Neuronal stem cell (in vitro differentiated cells): ENCODE measurements at regions not wholly inside any gene's neighbourhood (a gene's known extent, or its start where the extent isn't known, plus 50 kb on each side); places are given as distances from the start of the nearest gene placed in this dataset.

ENCODE experiments used
- DNase-seq: peaks from one replicate; pipeline ENCODE4 v3.0.0-alpha.2; 2013; ENCODE audit warnings: low spot score
- H2AFZ ChIP-seq: one replicate; pipeline ENCODE4 v1.6.1; 2013; ENCODE audit warnings: mild to moderate bottlenecking, low read length, inconsistent platforms
- H2AK5ac ChIP-seq: 2 replicates; pipeline ENCODE4 v1.6.1; 2013; ENCODE audit warnings: low read depth, mild to moderate bottlenecking, inconsistent platforms, low read length, moderate library complexity, mixed read lengths
- H2BK120ac ChIP-seq: 2 replicates; pipeline ENCODE4 v1.6.1; 2013; ENCODE audit warnings: low read depth, mild to moderate bottlenecking, inconsistent platforms, low read length, moderate library complexity, mixed read lengths
- H2BK12ac ChIP-seq: one replicate; pipeline ENCODE4 v1.6.1; 2013; ENCODE audit warnings: low read length, inconsistent platforms
- H2BK15ac ChIP-seq: 2 replicates; pipeline ENCODE4 v1.6.1; 2013; ENCODE audit warnings: mild to moderate bottlenecking, low read length, inconsistent platforms, mixed read lengths
- H2BK5ac ChIP-seq: one replicate; pipeline ENCODE4 v1.6.1; 2013; ENCODE audit warnings: inconsistent platforms, mild to moderate bottlenecking, low read length, moderate library complexity
- H3K14ac ChIP-seq: one replicate; pipeline ENCODE4 v1.6.1; 2013; ENCODE audit warnings: low read length, inconsistent platforms
- H3K18ac ChIP-seq: 2 replicates; pipeline ENCODE4 v1.6.1; 2013; ENCODE audit warnings: low read length, inconsistent platforms
- H3K23ac ChIP-seq: 2 replicates; pipeline ENCODE4 v1.6.1; 2013; ENCODE audit warnings: low read depth, mild to moderate bottlenecking, mixed read lengths, low read length, inconsistent platforms; ENCODE audit not compliant: poor library complexity
- H3K27ac ChIP-seq: replicated peaks from 3 replicates; pipeline ENCODE4 v1.5.1; 2013; ENCODE audit warnings: low read length, inconsistent platforms
- H3K27me3 ChIP-seq, 3 experiments: 2 replicates each; pipeline ENCODE4 v1.6.1; 2013; ENCODE audit warnings: low read length in 3 of 3, mild to moderate bottlenecking in 2 of 3, inconsistent platforms in 1 of 3, low read depth in 1 of 3, mixed read lengths in 1 of 3, moderate library complexity in 1 of 3; ENCODE audit not compliant: control insufficient read depth in 3 of 3, insufficient read depth in 3 of 3
- H3K36me3 ChIP-seq, 2 donors: replicated peaks in 1 of 2; 2 replicates each; pipeline ENCODE4 v1.6.1; 2013; ENCODE audit warnings: low read length in 2 of 2; ENCODE audit not compliant: control insufficient read depth in 2 of 2, insufficient read depth in 2 of 2
- H3K4ac ChIP-seq: 2 replicates; pipeline ENCODE4 v1.6.1; 2013; ENCODE audit warnings: inconsistent platforms, mild to moderate bottlenecking, low read length, moderate library complexity
- H3K4me1 ChIP-seq, 2 donors: 1 replicate in 1 of 2; 2 replicates in 1 of 2; pipeline ENCODE4 v1.6.1; 2013; ENCODE audit warnings: low read length in 2 of 2, low read depth in 1 of 2; ENCODE audit not compliant: control insufficient read depth in 2 of 2, insufficient read depth in 1 of 2
- H3K4me2 ChIP-seq: one replicate; pipeline ENCODE4 v1.6.1; 2013; ENCODE audit warnings: mild to moderate bottlenecking, low read length, inconsistent platforms; ENCODE audit not compliant: insufficient read depth, poor library complexity, severe bottlenecking
- H3K4me3 ChIP-seq, 2 donors: 2 replicates each; pipeline ENCODE4 v1.5.1; 2013; ENCODE audit warnings: low read length in 2 of 2, mild to moderate bottlenecking in 2 of 2, inconsistent platforms in 1 of 2, moderate library complexity in 1 of 2
- H3K79me1 ChIP-seq: one replicate; pipeline ENCODE4 v1.6.1; 2013; ENCODE audit warnings: low read depth, mild to moderate bottlenecking, inconsistent platforms, low read length, moderate library complexity
- H3K9ac ChIP-seq: one replicate; pipeline ENCODE4 v1.6.1; 2013; ENCODE audit warnings: mild to moderate bottlenecking, low read depth, low read length, inconsistent platforms; ENCODE audit not compliant: poor library complexity
- H3K9me3 ChIP-seq, 2 donors: replicated peaks in 1 of 2; 2 replicates each; pipeline versions ENCODE3 to v1.6.1; 2013; ENCODE audit warnings: low read length in 2 of 2, mild to moderate bottlenecking in 2 of 2, inconsistent platforms in 1 of 2, low read depth in 1 of 2, mixed read lengths in 1 of 2, moderate library complexity in 1 of 2; ENCODE audit not compliant: control insufficient read depth in 2 of 2, insufficient read depth in 1 of 2
- H4K8ac ChIP-seq: one replicate; pipeline ENCODE4 v1.6.1; 2013; ENCODE audit warnings: low read depth, mild to moderate bottlenecking, inconsistent platforms, low read length, moderate library complexity
- H4K91ac ChIP-seq: one replicate; pipeline ENCODE4 v1.6.1; 2013; ENCODE audit warnings: low read length, low read depth, mild to moderate bottlenecking, inconsistent platforms; ENCODE audit not compliant: poor library complexity
- WGBS, 2 donors: extraction: QIAGEN DNeasy Blood & Tissue Kit; methylation state at CpG; one replicate each; pipeline ENCODE4 v1.1.7; 2013; ENCODE audit warnings: missing lambda C conversion rate in 2 of 2, mixed read lengths in 1 of 2; ENCODE audit not compliant: insufficient read length in 2 of 2, insufficient replicate concordance in 1 of 2; ENCODE audit errors: extremely low coverage in 2 of 2; 5-methylcytosine and 5-hydroxymethylcytosine counted together

- peaks cover 0 to 1% of the 10 kb centered on the region in 2 donors for H3K9me3 ChIP-seq
- H2BK12ac ChIP-seq, result no peak overlapping the region
- no peak for DNase-seq
- no peak overlapping the region for H2BK120ac ChIP-seq
- no peak overlapping the region for H4K91ac ChIP-seq
- H3K18ac ChIP-seq, result no peak overlapping the region
- H3K23ac ChIP-seq, result no peak overlapping the region
- H3K27me3 ChIP-seq, result no peaks in the 10 kb centered on the region
- H2BK15ac ChIP-seq, result no peak overlapping the region
- no peak overlapping the region for H2BK5ac ChIP-seq
- no peak overlapping the region for H3K4me2 ChIP-seq
- H4K8ac ChIP-seq, result no peak overlapping the region
- no peak overlapping the region for H3K9ac ChIP-seq
- no peak overlapping the region for H3K4ac ChIP-seq
- H3K4me3 ChIP-seq, result no peak overlapping the region
- no peaks in the 10 kb centered on the region for H3K4me1 ChIP-seq
- no peaks in the 10 kb centered on the region for H3K36me3 ChIP-seq
- no peaks in the 10 kb centered on the region for H3K79me1 ChIP-seq
- H2AFZ ChIP-seq, result no peak overlapping the region
- no CpG with 5 or more reads among the region's 3 CpGs for WGBS, 2 donors
- H2AK5ac ChIP-seq, result no peak overlapping the region
- H3K14ac ChIP-seq, result no peak overlapping the region
- H3K27ac ChIP-seq, result no peak overlapping the region
Measured at GRCh38 chr15:98568382-98569017, 79.8 kb upstream of the IGF1R start.

- Histone ChIP-seq H2BK5ac (no peak overlapping the region), H3K27ac (no peak overlapping the region), H3K14ac (no peak overlapping the region), H3K4me3 (no peak overlapping the region), H4K8ac (no peak overlapping the region), H3K27me3 (no peaks in the 10 kb centered on the region), H2BK12ac (no peak overlapping the region), H2AK5ac (no peak overlapping the region), H2BK120ac (no peak overlapping the region), H4K91ac (no peak overlapping the region), H2BK15ac (no peak overlapping the region), H2AFZ (no peak overlapping the region), H3K9me3 (peaks cover 0 to 1% of the 10 kb centered on the region in 2 donors), H3K4me2 (no peak overlapping the region), H3K9ac (no peak overlapping the region), H3K4ac (no peak overlapping the region), H3K4me1 (no peaks in the 10 kb centered on the region), H3K23ac (no peak overlapping the region), H3K79me1 (no peaks in the 10 kb centered on the region), H3K36me3 (no peaks in the 10 kb centered on the region), H3K18ac (no peak overlapping the region)
- no CpG with 5 or more reads among the region's 3 CpGs for WGBS, 2 donors
- DNase-seq, result no peak
Measured at GRCh38 chr15:98570119-98570518, 78.2 kb upstream of the IGF1R start.

GRCh38 chr15:98580572-98580971 lies 67.8 kb upstream of the IGF1R start:
- Histone ChIP-seq H2AK5ac (no peak overlapping the region), H3K9me3 (no peaks in the 10 kb centered on the region), H3K14ac (no peak overlapping the region), H3K4me3 (no peak overlapping the region), H3K18ac (no peak overlapping the region), H4K8ac (no peak overlapping the region), H3K4ac (no peak overlapping the region), H2BK5ac (no peak overlapping the region), H2BK15ac (no peak overlapping the region), H3K79me1 (no peaks in the 10 kb centered on the region), H2BK120ac (no peak overlapping the region), H3K27me3 (peaks cover 0 to 24% (median 0%) of the 10 kb centered on the region in 3 experiments), H3K4me1 (peaks cover 0 to 3% of the 10 kb centered on the region in 2 donors), H3K4me2 (no peak overlapping the region), H2BK12ac (no peak overlapping the region), H3K23ac (no peak overlapping the region), H3K36me3 (no peaks in the 10 kb centered on the region), H3K9ac (no peak overlapping the region), H2AFZ (no peak overlapping the region), H3K27ac (no peak overlapping the region), H4K91ac (no peak overlapping the region)
- no peak for DNase-seq
- no CpG with 5 or more reads among the region's 11 CpGs for WGBS, 2 donors

- WGBS, 2 donors, result no CpG with 5 or more reads among the region's 5 CpGs
- no peak overlapping the region for H2AFZ ChIP-seq
- no peak overlapping the region for H3K14ac ChIP-seq
- no peak overlapping the region for H2BK120ac ChIP-seq
- H3K4ac ChIP-seq, result no peak overlapping the region
- no peaks in the 10 kb centered on the region for H3K36me3 ChIP-seq
- H2BK15ac ChIP-seq, result no peak overlapping the region
- no peak for DNase-seq
- H2BK5ac ChIP-seq, result no peak overlapping the region
- H3K9me3 ChIP-seq, result no peaks in the 10 kb centered on the region
- no peak overlapping the region for H2BK12ac ChIP-seq
- no peak overlapping the region for H3K27ac ChIP-seq
- H3K23ac ChIP-seq, result no peak overlapping the region
- H4K91ac ChIP-seq, result no peak overlapping the region
- H3K27me3 ChIP-seq, result peaks cover 0 to 24% (median 0%) of the 10 kb centered on the region in 3 experiments
- no peak overlapping the region for H3K4me2 ChIP-seq
- H3K79me1 ChIP-seq, result no peaks in the 10 kb centered on the region
- no peak overlapping the region for H3K9ac ChIP-seq
- H2AK5ac ChIP-seq, result no peak overlapping the region
- peaks cover 0 to 3% of the 10 kb centered on the region in 2 donors for H3K4me1 ChIP-seq
- H3K18ac ChIP-seq, result no peak overlapping the region
- H3K4me3 ChIP-seq, result no peak overlapping the region
- no peak overlapping the region for H4K8ac ChIP-seq
Measured at GRCh38 chr15:98581715-98582114, 66.6 kb upstream of the IGF1R start.
